ENCODE measurements at regions not wholly inside any gene's neighbourhood (a gene's known extent, or its start where the extent isn't known, plus 50 kb on each side); places are given as distances from the start of the nearest gene placed in this dataset.

DNA sequence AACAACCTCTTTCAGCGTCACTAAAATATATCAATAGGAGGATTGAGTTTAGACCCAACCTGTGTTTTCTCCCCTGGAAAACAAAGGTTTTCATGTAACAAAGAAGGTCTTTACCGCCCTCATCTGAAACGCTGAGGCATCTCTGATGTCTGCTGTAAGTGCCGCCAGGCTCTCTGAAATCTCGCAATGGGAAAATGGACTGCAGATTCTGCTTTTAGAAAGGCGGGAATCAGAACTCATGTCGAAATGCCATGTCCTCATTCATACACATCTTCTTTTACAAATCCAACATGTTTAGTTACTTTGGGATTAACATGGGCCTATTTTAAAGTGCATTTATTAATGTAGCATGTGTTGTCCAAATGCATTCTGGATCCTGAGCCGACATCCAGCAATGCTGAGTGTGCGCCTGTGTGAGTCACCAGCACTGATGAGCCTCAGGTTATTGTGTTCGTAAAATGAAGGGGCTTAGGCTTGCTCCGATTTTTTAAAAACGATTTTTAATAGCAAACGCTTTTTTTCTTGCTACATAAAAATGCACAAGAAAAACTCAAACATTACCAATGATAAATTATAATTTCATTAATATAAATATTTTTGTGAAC lies 51.9 kb upstream of the PLEKHG4B start:
- TF ChIP-seq, protein P1, sequence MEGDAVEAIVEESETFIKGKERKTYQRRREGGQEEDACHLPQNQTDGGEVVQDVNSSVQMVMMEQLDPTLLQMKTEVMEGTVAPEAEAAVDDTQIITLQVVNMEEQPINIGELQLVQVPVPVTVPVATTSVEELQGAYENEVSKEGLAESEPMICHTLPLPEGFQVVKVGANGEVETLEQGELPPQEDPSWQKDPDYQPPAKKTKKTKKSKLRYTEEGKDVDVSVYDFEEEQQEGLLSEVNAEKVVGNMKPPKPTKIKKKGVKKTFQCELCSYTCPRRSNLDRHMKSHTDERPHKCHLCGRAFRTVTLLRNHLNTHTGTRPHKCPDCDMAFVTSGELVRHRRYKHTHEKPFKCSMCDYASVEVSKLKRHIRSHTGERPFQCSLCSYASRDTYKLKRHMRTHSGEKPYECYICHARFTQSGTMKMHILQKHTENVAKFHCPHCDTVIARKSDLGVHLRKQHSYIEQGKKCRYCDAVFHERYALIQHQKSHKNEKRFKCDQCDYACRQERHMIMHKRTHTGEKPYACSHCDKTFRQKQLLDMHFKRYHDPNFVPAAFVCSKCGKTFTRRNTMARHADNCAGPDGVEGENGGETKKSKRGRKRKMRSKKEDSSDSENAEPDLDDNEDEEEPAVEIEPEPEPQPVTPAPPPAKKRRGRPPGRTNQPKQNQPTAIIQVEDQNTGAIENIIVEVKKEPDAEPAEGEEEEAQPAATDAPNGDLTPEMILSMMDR (IDR thresholded peaks at IDR 0.05) = no peak
- TF ChIP-seq EZH2phosphoT487 (IDR thresholded peaks at IDR 0.05) = no peak
